Ishikawa (cell line): ENCODE measurements at regions not wholly inside any gene's neighbourhood (a gene's known extent, or its start where the extent isn't known, plus 50 kb on each side); places are given as distances from the start of the nearest gene placed in this dataset.

Experiments
- MAX ChIP-seq: IDR thresholded peaks from 2 replicates; pipeline ENCODE4 v1.6.1; 2012
- TAF1 ChIP-seq: IDR thresholded peaks from 2 replicates; pipeline ENCODE4 v1.6.1; 2012; ENCODE audit warnings: low read depth, mild to moderate bottlenecking
- TCF12 ChIP-seq: IDR thresholded peaks from 2 replicates; pipeline ENCODE4 v1.6.1; 2012; ENCODE audit warnings: low read depth

GRCh38 chr13:40101708-40102359, 446.4 kb downstream of the COG6 start:
- TF ChIP-seq TAF1 (no peak), TCF12 (no peak), MAX (no peak)
